Uterus (tissue), 2 donors: ENCODE measurements at regions not wholly inside any gene's neighbourhood (a gene's known extent, or its start where the extent isn't known, plus 50 kb on each side); places are given as distances from the start of the nearest gene placed in this dataset.

Experiments used
- POLR2A ChIP-seq, 2 donors: fragments of 450-650 bp; IDR thresholded peaks; one replicate each; pipeline ENCODE4 v1.6.1; 2016; ENCODE audit warnings: antibody characterized with exemption in 2 of 2, mild to moderate bottlenecking in 1 of 2, moderate library complexity in 1 of 2
- TF ChIP-seq, protein P1 (sequence below), 4 experiments: fragments of 200-600 bp in 2 of 4; fragments of 450-650 bp in 2 of 4; sonication (generic) in 2 of 4; IDR thresholded peaks; one replicate each; pipeline ENCODE4 v1.5.1; 2016 to 2019; ENCODE audit warnings: antibody characterized with exemption in 4 of 4, mild to moderate bottlenecking in 2 of 4, moderate library complexity in 1 of 4

DNA sequence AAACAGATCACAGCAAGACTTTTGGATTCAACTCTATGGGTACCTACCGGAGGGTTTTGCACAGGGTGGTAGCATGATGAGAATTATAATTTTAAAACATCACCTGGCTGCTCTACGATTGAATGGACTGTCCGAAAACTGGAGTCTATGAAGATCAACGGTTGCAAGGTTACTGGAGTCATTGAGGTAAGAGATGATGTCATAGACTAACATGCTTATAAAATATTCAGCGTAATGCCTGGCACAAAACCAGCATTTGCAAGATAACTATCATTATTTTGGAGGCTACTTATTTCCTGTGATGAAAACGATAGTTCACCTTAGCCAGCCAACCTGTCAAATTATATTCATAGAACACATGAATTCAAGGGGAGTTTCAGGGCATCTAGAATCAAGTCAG is 580.6 kb upstream of the TBX3 start:
- TF ChIP-seq, protein P1, sequence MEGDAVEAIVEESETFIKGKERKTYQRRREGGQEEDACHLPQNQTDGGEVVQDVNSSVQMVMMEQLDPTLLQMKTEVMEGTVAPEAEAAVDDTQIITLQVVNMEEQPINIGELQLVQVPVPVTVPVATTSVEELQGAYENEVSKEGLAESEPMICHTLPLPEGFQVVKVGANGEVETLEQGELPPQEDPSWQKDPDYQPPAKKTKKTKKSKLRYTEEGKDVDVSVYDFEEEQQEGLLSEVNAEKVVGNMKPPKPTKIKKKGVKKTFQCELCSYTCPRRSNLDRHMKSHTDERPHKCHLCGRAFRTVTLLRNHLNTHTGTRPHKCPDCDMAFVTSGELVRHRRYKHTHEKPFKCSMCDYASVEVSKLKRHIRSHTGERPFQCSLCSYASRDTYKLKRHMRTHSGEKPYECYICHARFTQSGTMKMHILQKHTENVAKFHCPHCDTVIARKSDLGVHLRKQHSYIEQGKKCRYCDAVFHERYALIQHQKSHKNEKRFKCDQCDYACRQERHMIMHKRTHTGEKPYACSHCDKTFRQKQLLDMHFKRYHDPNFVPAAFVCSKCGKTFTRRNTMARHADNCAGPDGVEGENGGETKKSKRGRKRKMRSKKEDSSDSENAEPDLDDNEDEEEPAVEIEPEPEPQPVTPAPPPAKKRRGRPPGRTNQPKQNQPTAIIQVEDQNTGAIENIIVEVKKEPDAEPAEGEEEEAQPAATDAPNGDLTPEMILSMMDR (IDR thresholded peaks at IDR 0.05) = no peak
- no peak for TF ChIP-seq POLR2A (IDR thresholded peaks at IDR 0.05)
